ENCODE measurements at regions not wholly inside any gene's neighbourhood (a gene's known extent, or its start where the extent isn't known, plus 50 kb on each side); places are given as distances from the start of the nearest gene placed in this dataset.

DNA sequence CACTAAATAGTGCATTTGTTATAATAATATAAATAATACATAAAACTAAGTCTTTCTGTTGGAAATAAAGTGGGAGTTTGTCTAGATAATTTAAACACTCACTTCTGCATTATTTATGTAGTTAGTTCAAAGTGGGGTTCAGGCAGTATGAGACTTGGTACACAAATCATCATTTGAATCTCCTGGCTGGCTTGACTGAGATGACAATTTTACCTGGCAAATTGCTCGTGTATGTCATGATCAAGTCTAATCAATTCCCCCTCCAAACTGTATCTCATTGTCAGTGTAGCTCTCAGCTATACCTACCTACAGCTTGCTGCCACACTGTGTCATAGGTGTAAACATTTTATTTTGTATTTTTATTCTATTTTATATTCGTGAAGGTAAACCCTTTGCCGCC, 563.4 kb upstream of the TENM3 start:
- Histone ChIP-seq H3K27me3 (no peaks in the 10 kb centered on the region), H3K4me1 (ENCODE audit: control insufficient read depth in 1 of 2, insufficient read depth in 1 of 2, low read depth in 1 of 2, low read length in 1 of 2) (no peaks in the 10 kb centered on the region), H3K27ac (no peak overlapping the region), H3K9me3 (no peaks in the 10 kb centered on the region), H3K4me3 (ENCODE audit: low read depth in 1 of 2, low read length in 1 of 2) (no peak overlapping the region), H3K36me3 (no peaks in the 10 kb centered on the region)
- TF ChIP-seq, protein P1, sequence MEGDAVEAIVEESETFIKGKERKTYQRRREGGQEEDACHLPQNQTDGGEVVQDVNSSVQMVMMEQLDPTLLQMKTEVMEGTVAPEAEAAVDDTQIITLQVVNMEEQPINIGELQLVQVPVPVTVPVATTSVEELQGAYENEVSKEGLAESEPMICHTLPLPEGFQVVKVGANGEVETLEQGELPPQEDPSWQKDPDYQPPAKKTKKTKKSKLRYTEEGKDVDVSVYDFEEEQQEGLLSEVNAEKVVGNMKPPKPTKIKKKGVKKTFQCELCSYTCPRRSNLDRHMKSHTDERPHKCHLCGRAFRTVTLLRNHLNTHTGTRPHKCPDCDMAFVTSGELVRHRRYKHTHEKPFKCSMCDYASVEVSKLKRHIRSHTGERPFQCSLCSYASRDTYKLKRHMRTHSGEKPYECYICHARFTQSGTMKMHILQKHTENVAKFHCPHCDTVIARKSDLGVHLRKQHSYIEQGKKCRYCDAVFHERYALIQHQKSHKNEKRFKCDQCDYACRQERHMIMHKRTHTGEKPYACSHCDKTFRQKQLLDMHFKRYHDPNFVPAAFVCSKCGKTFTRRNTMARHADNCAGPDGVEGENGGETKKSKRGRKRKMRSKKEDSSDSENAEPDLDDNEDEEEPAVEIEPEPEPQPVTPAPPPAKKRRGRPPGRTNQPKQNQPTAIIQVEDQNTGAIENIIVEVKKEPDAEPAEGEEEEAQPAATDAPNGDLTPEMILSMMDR (IDR thresholded peaks at IDR 0.05) = no peak

DNA sequence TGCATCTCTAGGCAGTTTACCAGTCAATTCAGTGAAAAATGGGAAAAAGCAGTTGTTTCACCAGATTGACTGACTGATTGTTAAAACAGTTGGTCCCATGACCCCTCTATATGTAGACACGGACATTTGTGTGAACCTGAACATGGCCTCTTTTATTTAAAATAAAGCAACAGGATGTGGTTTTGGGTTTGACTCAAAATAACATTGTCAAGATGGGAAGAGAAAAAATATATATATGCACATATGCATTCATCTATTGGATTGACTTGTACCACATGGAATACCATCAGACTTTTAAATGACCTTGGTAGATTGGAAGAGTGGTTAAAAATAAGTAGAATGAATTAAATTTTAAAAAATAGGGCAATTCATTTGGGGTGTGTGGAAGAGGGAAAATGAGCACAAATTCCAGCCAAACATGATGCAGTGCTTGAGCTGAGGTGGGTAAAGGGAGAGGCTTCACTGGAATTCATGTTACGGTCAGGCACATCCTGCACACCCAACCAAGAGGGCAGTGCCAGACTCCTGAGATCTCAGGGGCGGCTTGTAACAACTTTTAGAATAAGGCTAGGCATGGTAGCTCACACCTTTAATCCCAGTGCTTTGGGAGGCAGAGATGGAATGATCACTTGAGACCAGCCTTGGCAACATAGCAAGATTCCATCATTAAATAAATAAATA, 560.7 kb upstream of the TENM3 start:
- H3K9me3 ChIP-seq = no peaks in the 10 kb centered on the region
- no peaks in the 10 kb centered on the region for H3K4me1 ChIP-seq (ENCODE audit: control insufficient read depth in 1 of 2, insufficient read depth in 1 of 2, low read depth in 1 of 2, low read length in 1 of 2)
- H3K27ac ChIP-seq = no peak overlapping the region
- TF ChIP-seq, protein P1 (IDR thresholded peaks at IDR 0.05) = no peak
- H3K36me3 ChIP-seq = no peaks in the 10 kb centered on the region
- no peaks in the 10 kb centered on the region for H3K27me3 ChIP-seq
- H3K4me3 ChIP-seq (ENCODE audit: low read depth in 1 of 2, low read length in 1 of 2) = no peak overlapping the region

DNA sequence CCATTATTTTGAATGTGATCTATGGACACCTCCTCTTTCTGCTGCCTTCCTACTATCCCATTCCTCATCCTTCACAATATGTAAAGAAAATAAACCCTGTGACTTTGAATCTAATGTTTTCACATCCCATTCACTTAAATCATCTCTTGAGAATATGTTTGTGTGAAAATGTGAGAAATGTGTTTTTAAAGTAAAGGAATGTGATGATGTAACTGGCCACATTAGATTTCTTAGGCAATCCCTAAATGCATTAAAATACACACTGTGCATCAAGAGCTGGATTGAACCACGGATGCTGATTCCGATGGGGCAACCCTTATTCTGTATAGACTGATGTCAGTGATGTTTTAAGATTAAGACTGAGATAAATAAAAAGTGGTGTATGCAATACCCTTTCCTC, 558.9 kb upstream of the TENM3 start:
- H3K36me3 ChIP-seq = no peaks in the 10 kb centered on the region
- no peaks in the 10 kb centered on the region for H3K27me3 ChIP-seq
- no peak overlapping the region for H3K27ac ChIP-seq
- TF ChIP-seq, protein P1 (IDR thresholded peaks at IDR 0.05) = no peak
- no peaks in the 10 kb centered on the region for H3K9me3 ChIP-seq
- no peak overlapping the region for H3K4me3 ChIP-seq (ENCODE audit: low read depth in 1 of 2, low read length in 1 of 2)
- H3K4me1 ChIP-seq (ENCODE audit: control insufficient read depth in 1 of 2, insufficient read depth in 1 of 2, low read depth in 1 of 2, low read length in 1 of 2) = no peaks in the 10 kb centered on the region

DNA sequence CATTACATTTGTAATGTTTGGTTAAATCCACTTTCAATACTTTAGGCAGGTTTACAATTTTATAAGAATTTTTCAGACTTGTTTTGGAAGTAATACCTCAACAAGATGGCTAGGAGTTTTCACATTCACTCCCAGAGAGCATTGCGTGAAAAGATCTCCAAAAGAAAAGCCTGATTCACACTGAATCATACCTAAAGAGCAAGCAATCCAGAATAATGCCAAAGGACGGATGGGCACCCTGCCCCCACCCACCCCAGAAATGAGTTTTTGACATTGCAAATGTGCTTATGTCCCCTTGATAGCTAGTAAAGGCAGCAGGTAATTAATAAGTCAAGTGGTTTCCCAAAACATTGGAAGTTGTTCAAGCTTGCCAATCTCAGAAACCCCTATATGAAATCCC, 557.7 kb upstream of the TENM3 start:
- no peaks in the 10 kb centered on the region for H3K27me3 ChIP-seq
- TF ChIP-seq, protein P1 (IDR thresholded peaks at IDR 0.05) = no peak
- no peaks in the 10 kb centered on the region for H3K36me3 ChIP-seq
- no peak overlapping the region for H3K27ac ChIP-seq
- H3K9me3 ChIP-seq = no peaks in the 10 kb centered on the region
- no peak overlapping the region for H3K4me3 ChIP-seq (ENCODE audit: low read depth in 1 of 2, low read length in 1 of 2)
- no peaks in the 10 kb centered on the region for H3K4me1 ChIP-seq (ENCODE audit: control insufficient read depth in 1 of 2, insufficient read depth in 1 of 2, low read depth in 1 of 2, low read length in 1 of 2)

DNA sequence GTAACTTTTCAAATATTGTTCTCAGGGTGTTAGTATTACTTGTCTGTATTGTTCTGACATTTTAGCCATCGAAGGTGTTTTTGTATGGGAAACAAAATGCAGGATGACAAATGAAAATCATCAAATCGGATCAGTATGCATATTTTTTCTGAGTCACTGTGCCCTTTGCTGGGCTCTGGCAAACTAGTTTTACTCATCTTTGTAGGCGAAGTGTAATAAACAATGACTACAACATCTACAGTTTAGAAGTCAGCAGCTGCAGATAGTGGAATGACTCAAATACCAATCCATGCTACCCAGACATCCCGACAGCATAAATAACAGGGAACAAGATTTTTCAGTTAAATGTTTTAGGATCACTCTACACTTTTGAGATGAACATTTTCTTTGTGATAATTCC, 557.3 kb upstream of the TENM3 start:
- Histone ChIP-seq H3K36me3 (no peaks in the 10 kb centered on the region), H3K4me1 (ENCODE audit: control insufficient read depth in 1 of 2, insufficient read depth in 1 of 2, low read depth in 1 of 2, low read length in 1 of 2) (no peaks in the 10 kb centered on the region)

More for the DNA sequence above, 557.3 kb upstream of the TENM3 start:
- TF ChIP-seq, protein P1 (IDR thresholded peaks at IDR 0.05) = no peak
- Histone ChIP-seq H3K9me3 (no peaks in the 10 kb centered on the region), H3K4me3 (ENCODE audit: low read depth in 1 of 2, low read length in 1 of 2) (no peak overlapping the region), H3K27ac (no peak overlapping the region), H3K27me3 (no peaks in the 10 kb centered on the region)
